NOMO-1 treated with dmso at 0.1 percent for 144 hours (cell line): ENCODE measurements at regions not wholly inside any gene's neighbourhood (a gene's known extent, or its start where the extent isn't known, plus 50 kb on each side); places are given as distances from the start of the nearest gene placed in this dataset.

Experiments used
- DNase-seq: peaks from one replicate; lab custom pipeline; 2025; ENCODE audit not compliant: unreplicated experiment; lab: John Stamatoyannopoulos, UW

GRCh38 chr16:86797700-86798099, 219.4 kb downstream of the FOXL1 start:
- no peak for DNase-seq

GRCh38 chr16:86798247-86799041, 220.1 kb downstream of the FOXL1 start:
- no peak for DNase-seq

- DNase-seq: no peak
These were observed 221.0 kb downstream of the FOXL1 start for GRCh38 chr16:86799367-86799766.

- no peak for DNase-seq
These were observed 222.5 kb downstream of the FOXL1 start for GRCh38 chr16:86800894-86801293.

- no peak for DNase-seq
These were observed 223.7 kb downstream of the FOXL1 start for GRCh38 chr16:86802013-86802412.

GRCh38 chr16:86805188-86805587, 226.8 kb downstream of the FOXL1 start:
- no peak for DNase-seq

- DNase-seq: no peak
These were observed 228.0 kb downstream of the FOXL1 start for GRCh38 chr16:86806181-86806837.

GRCh38 chr16:86806838-86807351, 228.5 kb downstream of the FOXL1 start:
- no peak for DNase-seq

- DNase-seq: no peak
These were observed 230.6 kb downstream of the FOXL1 start for GRCh38 chr16:86808863-86809444.

- no peak for DNase-seq
These were observed 231.2 kb downstream of the FOXL1 start for GRCh38 chr16:86809458-86809955.

- DNase-seq: no peak
These were observed 231.7 kb downstream of the FOXL1 start for GRCh38 chr16:86810062-86810461.

GRCh38 chr16:86812363-86812970, 234.1 kb downstream of the FOXL1 start:
- DNase-seq: no peak

- no peak for DNase-seq
These were observed 235.9 kb downstream of the FOXL1 start for GRCh38 chr16:86814256-86814655.

- DNase-seq: no peak
These were observed 238.7 kb downstream of the FOXL1 start for GRCh38 chr16:86816930-86817625.

GRCh38 chr16:86818671-86819532, 240.6 kb downstream of the FOXL1 start:
- no peak for DNase-seq

- DNase-seq: no peak
These were observed 241.2 kb downstream of the FOXL1 start for GRCh38 chr16:86819533-86819892.

- DNase-seq: no peak
These were observed 243.5 kb downstream of the FOXL1 start for GRCh38 chr16:86821895-86822294.

GRCh38 chr16:86823125-86823524, 244.8 kb downstream of the FOXL1 start:
- no peak for DNase-seq

- DNase-seq: no peak
These were observed 245.7 kb downstream of the FOXL1 start for GRCh38 chr16:86823888-86824671.
